Right hindlimb (tissue), 1 donor: ENCODE measurements at regions not wholly inside any gene's neighbourhood (a gene's known extent, or its start where the extent isn't known, plus 50 kb on each side); places are given as distances from the start of the nearest gene placed in this dataset.

Experiments
- DNase-seq: peaks from one replicate; pipeline ENCODE4 v3.0.0-alpha.2; 2018

DNA sequence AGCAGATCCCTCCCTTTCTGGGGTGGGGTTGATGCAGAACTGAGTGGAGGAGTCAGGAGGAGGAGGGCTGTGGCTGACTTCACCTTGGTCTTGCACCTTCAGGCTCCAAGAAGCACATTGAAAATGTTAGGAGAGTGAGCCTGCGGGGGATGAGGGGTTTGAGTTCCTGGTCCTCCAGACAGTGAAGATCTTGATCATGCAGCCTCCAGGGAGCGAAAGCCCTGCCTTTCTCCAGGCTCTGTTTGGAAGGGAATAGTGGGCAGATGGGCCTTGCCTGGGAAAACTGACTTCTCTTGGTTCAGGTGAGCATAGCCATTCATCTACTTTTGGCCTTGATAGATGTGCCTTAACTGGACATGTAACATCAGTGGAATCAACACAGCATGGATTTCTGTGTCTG, 267.6 kb upstream of the B3GAT1 start:
- DNase-seq = no peak

DNA sequence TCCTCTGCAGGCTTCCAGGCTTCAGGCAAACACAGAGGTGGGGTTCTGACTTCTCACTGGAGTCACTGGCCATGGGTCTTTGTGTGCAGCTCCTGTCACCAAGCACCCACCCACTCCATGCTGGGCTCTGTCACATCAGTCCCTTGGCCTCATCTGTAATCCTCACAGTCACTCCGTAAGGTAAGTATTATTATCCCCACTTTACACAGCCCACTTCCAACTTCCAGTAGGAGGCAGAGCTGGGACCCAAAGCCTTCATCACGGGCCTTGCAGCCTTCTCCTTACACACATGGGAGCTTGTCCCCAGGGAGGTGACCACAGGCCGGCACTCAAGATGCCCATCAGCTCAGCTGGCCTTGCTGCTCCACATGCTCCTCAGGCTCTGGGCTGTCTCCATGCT, 266.7 kb upstream of the B3GAT1 start:
- DNase-seq = no peak

- no peak for DNase-seq
These were observed 266.0 kb upstream of the B3GAT1 start for GRCh38 chr11:134677891-134678551.

- DNase-seq = no peak
These were observed 265.4 kb upstream of the B3GAT1 start for GRCh38 chr11:134677397-134677822.

DNA sequence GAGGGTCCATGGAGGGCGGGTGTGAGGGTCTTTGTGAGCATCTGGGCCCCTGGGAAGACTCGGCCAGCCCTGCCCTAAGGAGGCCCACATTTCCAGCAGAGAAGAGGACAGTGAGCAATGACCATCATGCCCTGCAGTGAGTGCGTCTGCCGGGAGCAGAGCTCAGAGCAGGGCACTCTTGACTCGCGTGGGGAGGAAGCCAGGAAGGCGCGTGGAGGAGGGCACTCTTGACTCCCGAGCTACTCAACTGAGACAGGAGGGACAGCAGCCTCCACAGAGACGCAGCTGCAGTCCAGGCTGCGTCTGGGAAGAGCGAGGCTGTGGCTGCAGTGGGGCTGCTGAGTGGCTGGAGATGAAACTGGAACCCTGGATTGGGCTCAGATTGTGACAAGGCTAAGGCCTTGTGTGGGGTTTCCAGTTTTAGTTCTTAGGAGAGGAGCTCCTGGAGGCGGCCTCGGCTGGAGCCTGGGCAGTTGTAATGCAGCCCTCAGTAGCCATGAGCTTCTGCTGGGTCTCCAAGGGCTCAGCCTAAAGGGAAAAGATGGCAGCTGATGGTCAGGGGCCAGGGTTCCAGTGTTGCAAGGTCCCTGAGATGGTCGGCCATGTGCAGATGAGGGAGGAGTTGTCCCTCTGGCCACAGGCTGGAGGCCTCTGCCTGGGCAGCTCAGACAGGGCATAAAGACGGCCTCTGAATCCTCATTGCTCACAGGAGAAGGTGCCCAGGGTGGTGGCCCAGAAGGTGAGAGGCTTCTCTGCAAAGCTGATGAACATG, 264.7 kb upstream of the B3GAT1 start:
- DNase-seq = no peak

GRCh38 chr11:134675983-134676382, 263.9 kb upstream of the B3GAT1 start:
- DNase-seq = no peak

DNA sequence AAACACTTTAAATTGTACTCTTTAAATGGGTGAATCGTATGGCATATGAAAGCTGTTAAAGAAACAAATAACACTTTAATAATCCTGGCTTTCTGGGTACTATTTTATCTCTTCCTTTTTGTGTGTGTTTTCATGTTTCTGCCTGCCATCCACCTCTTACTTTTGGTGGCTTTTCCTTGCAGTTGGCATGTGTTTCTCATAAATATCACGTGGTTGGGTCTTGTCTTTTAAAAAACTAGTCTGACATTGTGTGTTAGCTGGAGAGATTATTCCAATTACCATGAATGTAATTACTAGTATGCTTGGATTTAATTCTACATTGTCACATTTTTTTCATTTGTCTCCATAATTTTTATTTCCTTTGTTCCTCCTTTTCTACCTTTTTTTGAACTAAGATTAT, 262.9 kb upstream of the B3GAT1 start:
- DNase-seq = no peak

GRCh38 chr11:134670961-134671370, 258.9 kb upstream of the B3GAT1 start:
- no peak for DNase-seq

DNA sequence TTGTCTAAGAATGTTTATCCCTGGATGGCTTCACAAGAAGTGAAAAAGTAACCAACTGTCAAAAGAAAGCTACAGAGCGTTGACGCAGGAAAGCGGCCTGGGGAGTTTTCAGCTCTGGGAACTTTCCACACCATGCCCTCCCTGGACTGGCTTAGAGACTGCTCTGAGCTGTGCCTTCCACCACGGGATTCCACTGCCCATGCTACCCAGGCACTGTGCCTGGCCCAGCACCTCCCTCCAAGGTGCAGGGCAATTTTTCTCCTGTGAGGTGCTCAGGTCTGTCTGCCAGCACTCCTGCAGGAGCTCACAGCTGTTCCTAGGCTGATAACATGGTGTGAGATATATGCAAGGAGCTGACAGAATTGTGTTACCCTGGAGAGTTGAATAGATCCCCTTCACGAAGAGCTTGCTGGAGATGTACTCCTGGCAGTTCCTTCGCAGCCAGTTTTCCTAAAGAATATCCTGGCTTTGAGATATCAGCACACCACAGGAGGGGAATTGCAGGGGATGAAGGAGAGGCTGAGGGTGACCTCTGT, 258.3 kb upstream of the B3GAT1 start:
- DNase-seq = no peak

DNA sequence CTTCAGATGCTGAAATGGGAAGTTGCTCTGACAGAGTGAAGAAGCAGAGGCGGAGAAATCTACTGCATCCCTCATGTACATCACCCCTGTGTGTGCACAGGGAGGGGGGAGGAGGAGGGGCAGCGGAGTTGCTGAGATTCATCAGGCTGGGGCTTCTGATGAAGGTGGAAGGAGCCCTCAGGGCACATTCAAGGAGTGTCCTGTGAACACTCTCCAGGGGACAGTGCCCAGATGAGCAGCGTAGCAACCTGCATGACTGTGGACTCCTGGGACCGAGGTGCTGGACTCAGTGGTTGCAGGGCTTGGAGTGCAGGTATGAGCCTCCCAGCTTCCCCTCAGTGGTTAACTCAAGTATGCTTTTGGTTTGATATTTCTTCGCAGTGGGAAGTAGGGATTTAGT, 257.8 kb upstream of the B3GAT1 start:
- no peak for DNase-seq

GRCh38 chr11:134668796-134669195, 256.8 kb upstream of the B3GAT1 start:
- DNase-seq = no peak

GRCh38 chr11:134668076-134668475, 256.0 kb upstream of the B3GAT1 start:
- no peak for DNase-seq

DNA sequence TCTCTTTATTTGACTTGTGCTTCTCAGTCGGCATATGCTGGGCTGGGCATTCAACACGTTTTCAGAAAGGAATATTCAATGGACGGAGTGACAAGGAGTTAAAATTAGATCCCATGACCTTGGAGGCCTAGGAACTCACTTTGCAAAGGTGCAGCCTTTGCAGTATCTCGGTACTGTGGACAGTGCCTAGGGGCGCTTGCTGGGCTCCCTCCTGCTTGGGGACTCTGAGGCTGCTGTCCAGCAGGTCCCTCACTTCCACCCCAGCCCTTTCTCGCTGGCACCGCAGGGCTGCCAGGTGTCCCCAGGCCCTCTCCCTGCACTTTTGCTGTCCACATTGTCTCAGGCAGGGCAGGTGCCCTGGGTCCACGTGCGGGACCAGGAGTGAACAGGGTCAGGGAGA, 255.5 kb upstream of the B3GAT1 start:
- no peak for DNase-seq

DNA sequence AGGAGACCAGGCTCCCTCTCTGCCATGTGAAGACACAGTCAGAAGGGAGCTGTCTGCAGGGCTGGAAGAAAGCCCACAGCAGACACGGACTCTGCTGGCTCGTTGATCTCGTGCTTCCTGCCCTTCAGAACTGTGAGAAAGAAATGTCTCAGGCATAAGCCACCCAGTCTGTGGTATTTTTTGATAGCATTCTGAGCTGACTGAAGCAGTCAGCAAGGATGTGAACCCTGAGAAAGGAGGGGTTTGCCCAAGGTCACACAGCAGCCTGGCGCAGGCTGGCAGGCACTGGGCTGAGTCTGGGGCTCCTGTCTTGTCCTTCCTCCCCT, 255.1 kb upstream of the B3GAT1 start:
- DNase-seq = no peak

DNA sequence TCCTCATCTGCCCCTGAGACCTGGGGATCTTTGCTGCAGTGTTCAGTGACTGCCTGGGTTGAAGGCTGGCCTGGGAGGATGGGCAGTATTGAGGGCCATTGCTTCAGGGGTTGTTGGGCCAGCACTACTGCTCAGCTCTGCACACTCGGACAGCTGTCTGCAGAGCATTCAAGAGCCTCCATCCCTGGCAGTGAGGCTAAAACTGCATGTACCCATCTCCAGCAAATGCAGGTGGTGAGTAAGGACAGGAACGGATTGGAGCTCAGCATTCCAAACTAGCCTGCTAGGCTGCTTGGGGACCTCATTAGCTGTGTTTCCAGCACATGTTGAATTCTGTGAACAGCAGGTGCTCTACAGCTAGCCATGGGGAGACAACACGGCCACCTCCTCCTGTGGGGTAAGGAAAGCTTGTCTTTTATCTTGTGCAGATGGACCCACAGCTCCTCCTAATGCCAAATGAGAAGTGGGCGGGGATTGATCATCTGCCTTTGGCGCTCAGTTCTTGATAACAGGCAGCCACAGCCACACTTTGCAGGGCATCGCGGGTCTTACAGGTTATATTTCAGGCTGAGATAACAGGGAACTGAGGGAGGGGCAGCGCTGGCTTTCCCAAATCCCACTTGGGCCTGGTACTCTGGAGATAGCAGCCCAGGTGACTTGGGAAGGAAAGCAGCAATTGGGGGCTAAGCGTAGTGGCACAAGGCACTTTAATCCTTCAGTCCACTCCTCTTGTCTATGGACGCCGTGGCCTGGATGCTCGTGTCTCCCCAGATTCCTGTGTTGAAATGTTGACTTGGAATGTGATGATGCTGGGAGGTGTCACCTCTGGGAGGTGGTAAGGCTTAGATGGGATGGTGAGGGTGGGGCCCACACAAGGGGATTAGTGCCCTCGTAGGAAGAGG, 254.5 kb upstream of the B3GAT1 start:
- no peak for DNase-seq

GRCh38 chr11:134665571-134666270, 253.7 kb upstream of the B3GAT1 start:
- no peak for DNase-seq

DNA sequence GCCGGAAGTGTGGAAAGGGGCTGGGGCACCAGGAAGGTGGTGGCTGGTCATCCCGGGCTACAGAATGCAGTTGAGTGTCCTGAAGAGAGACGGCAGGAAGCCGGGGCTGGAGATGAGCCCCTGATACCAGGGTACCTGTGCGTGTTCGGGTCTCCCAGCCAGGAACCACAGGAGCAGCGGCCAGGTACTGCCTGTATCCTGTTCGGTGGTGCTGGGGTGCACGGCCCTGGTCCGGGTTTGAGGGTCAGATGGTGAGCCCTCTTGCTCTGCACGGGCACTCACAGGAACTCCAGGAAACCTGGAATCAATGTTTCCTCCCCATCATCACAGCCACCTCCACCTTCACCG, 253.1 kb upstream of the B3GAT1 start:
- DNase-seq = no peak

GRCh38 chr11:134664447-134665187, 252.6 kb upstream of the B3GAT1 start:
- DNase-seq = no peak

- DNase-seq = no peak
These were observed 251.7 kb upstream of the B3GAT1 start for GRCh38 chr11:134663506-134664313.

- DNase-seq = no peak
These were observed 250.8 kb upstream of the B3GAT1 start for GRCh38 chr11:134662629-134663360.

DNA sequence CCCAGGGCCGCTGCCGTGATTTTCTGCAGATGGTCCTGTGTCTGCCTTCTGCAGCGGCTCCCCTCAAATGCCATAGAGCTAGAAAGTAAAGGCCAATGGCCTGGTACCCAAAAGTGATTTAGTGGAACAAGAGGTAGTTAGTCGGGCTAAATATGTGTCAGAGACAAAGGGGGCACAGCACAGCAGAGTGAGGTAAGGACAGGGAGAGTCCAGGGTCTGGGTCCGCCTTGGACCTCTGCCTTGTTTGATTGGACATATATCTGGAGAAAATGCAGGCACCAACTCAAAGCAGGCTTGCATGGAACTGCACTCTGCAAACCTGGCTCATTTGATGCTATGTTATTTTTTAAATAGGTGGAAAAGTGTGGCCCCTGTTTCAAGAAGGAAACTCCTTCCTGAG, 249.6 kb upstream of the B3GAT1 start:
- no peak for DNase-seq
